H9 (cell line): ENCODE measurements at regions not wholly inside any gene's neighbourhood (a gene's known extent, or its start where the extent isn't known, plus 50 kb on each side); places are given as distances from the start of the nearest gene placed in this dataset.

Experiments used
- DNase-seq: peaks from one replicate; pipeline ENCODE4 v3.0.0-alpha.2; 2017
- H2AFZ ChIP-seq: one replicate; pipeline ENCODE4 v1.6.1; 2013; ENCODE audit warnings: mild to moderate bottlenecking, low read length, control low read depth, moderate library complexity
- H2AK5ac ChIP-seq: 2 replicates; pipeline ENCODE4 v1.6.1; 2013; ENCODE audit warnings: low read length, control low read depth, mixed read lengths; ENCODE audit not compliant: insufficient read length
- H2BK120ac ChIP-seq: one replicate; pipeline ENCODE4 v1.6.1; 2013; ENCODE audit warnings: low read depth, mild to moderate bottlenecking, low read length, control low read depth, inconsistent platforms; ENCODE audit not compliant: poor library complexity, severe bottlenecking
- H2BK12ac ChIP-seq: 2 replicates; pipeline ENCODE4 v1.6.1; 2013; ENCODE audit warnings: low read length, control low read depth, mixed read lengths, low read depth; ENCODE audit not compliant: insufficient read length
- H2BK15ac ChIP-seq: 2 replicates; pipeline ENCODE4 v1.6.1; 2013; ENCODE audit warnings: low read depth, low read length, control low read depth
- H2BK20ac ChIP-seq: one replicate; pipeline ENCODE4 v1.6.1; 2013; ENCODE audit warnings: low read depth, mild to moderate bottlenecking, low read length, control low read depth, inconsistent platforms; ENCODE audit not compliant: poor library complexity, severe bottlenecking
- H2BK5ac ChIP-seq: 2 replicates; pipeline ENCODE4 v1.6.1; 2013; ENCODE audit warnings: low read length, control low read depth, mixed read lengths; ENCODE audit not compliant: insufficient read length
- H3K14ac ChIP-seq: 2 replicates; pipeline ENCODE4 v1.6.1; 2013; ENCODE audit warnings: low read length, control low read depth; ENCODE audit not compliant: insufficient read depth
- H3K18ac ChIP-seq: 2 replicates; pipeline ENCODE4 v1.6.1; 2013; ENCODE audit warnings: low read depth, mild to moderate bottlenecking, mixed read lengths, low read length, control low read depth; ENCODE audit not compliant: insufficient read length
- H3K23ac ChIP-seq: 2 replicates; pipeline ENCODE4 v1.6.1; 2013; ENCODE audit warnings: low read length, control low read depth, mixed read lengths, low read depth; ENCODE audit not compliant: insufficient read length
- H3K23me2 ChIP-seq: 2 replicates; pipeline ENCODE4 v1.6.1; 2013; ENCODE audit warnings: low read depth, mild to moderate bottlenecking, mixed read lengths, low read length, control low read depth; ENCODE audit not compliant: insufficient read length, poor library complexity, severe bottlenecking
- H3K27ac ChIP-seq: 2 replicates; pipeline ENCODE4 v1.5.1; 2013; ENCODE audit warnings: low read length, control low read depth, mixed read lengths, low read depth; ENCODE audit not compliant: insufficient read length
- H3K27me3 ChIP-seq: 2 replicates; pipeline ENCODE4 v1.6.1; 2013; ENCODE audit warnings: low read length, control low read depth, inconsistent platforms; ENCODE audit not compliant: insufficient read depth
- H3K4ac ChIP-seq: 2 replicates; pipeline ENCODE4 v1.6.1; 2013; ENCODE audit warnings: low read depth, mild to moderate bottlenecking, control low read depth, inconsistent platforms, low read length, moderate library complexity
- H3K4me1 ChIP-seq: 2 replicates; pipeline ENCODE4 v1.6.1; 2013; ENCODE audit warnings: low read length, control low read depth, inconsistent platforms; ENCODE audit not compliant: insufficient read depth
- H3K4me2 ChIP-seq: 2 replicates; pipeline ENCODE4 v1.6.1; 2013; ENCODE audit warnings: low read length, control low read depth, mixed read lengths; ENCODE audit not compliant: insufficient read length, insufficient read depth
- H3K56ac ChIP-seq: 2 replicates; pipeline ENCODE4 v1.6.1; 2013; ENCODE audit warnings: low read depth, mild to moderate bottlenecking, mixed read lengths, low read length, control low read depth; ENCODE audit not compliant: insufficient read length
- H3K79me1 ChIP-seq: 2 replicates; pipeline ENCODE4 v1.6.1; 2013; ENCODE audit warnings: low read depth, mild to moderate bottlenecking, moderate library complexity, low read length, control low read depth, inconsistent platforms; ENCODE audit not compliant: insufficient read depth, poor library complexity, severe bottlenecking
- H3K79me2 ChIP-seq: 2 replicates; pipeline ENCODE4 v1.6.1; 2013; ENCODE audit warnings: low read length, control low read depth, inconsistent platforms; ENCODE audit not compliant: insufficient read depth
- H3K9ac ChIP-seq: 2 replicates; pipeline ENCODE4 v1.6.1; 2013; ENCODE audit warnings: low read length, control low read depth, mixed read lengths; ENCODE audit not compliant: insufficient read length; ENCODE audit errors: extremely low read depth
- H3K9me3 ChIP-seq: one replicate; pipeline ENCODE4 v1.6.1; 2013; ENCODE audit warnings: low read depth, low read length, inconsistent platforms; ENCODE audit not compliant: control insufficient read depth
- H3T11ph ChIP-seq: one replicate; pipeline ENCODE4 v1.6.1; 2013; ENCODE audit warnings: mild to moderate bottlenecking, low read length, control low read depth, inconsistent platforms
- H4K20me1 ChIP-seq: one replicate; pipeline ENCODE4 v1.6.1; 2013; ENCODE audit not compliant: control insufficient read depth, insufficient read length, insufficient read depth
- H4K5ac ChIP-seq: 2 replicates; pipeline ENCODE4 v1.6.1; 2013; ENCODE audit warnings: low read depth, mild to moderate bottlenecking, mixed read lengths, low read length, control low read depth; ENCODE audit not compliant: insufficient read length
- H4K8ac ChIP-seq: replicated peaks from 2 replicates; pipeline ENCODE4 v1.6.1; 2013; ENCODE audit warnings: low read length, control low read depth, mixed read lengths, low read depth; ENCODE audit not compliant: insufficient read length
- H4K91ac ChIP-seq: 2 replicates; pipeline ENCODE4 v1.6.1; 2013; ENCODE audit warnings: low read depth, mild to moderate bottlenecking, moderate library complexity, mixed read lengths, low read length, control low read depth; ENCODE audit not compliant: insufficient read length
- H3K27ac Mint-ChIP-seq, 3 experiments: 2 replicates in 2 of 3; 3 replicates in 1 of 3; pipeline ENCODE4 v1.8.0; 2020 to 2021; ENCODE audit warnings: mixed read lengths in 3 of 3, mild to moderate bottlenecking in 1 of 3, moderate library complexity in 1 of 3
- H3K27me3 Mint-ChIP-seq: 2 replicates; pipeline ENCODE4 v1.8.0; 2021; ENCODE audit warnings: low read depth, mild to moderate bottlenecking, moderate library complexity, mixed read lengths
- H3K36me3 Mint-ChIP-seq, 3 experiments: 2 replicates in 2 of 3; 3 replicates in 1 of 3; pipeline ENCODE4 v1.8.0; 2020 to 2021; ENCODE audit warnings: low read depth in 3 of 3, mixed read lengths in 3 of 3; ENCODE audit not compliant: insufficient read depth in 1 of 3
- H3K4me1 Mint-ChIP-seq, 2 experiments: 2 replicates each; pipeline ENCODE4 v1.8.0; 2020; ENCODE audit warnings: mixed read lengths in 2 of 2
- H3K4me3 Mint-ChIP-seq, 2 experiments: 2 replicates in 1 of 2; 3 replicates in 1 of 2; pipeline ENCODE4 v1.8.0; 2020 to 2021; ENCODE audit warnings: mild to moderate bottlenecking in 2 of 2, mixed read lengths in 2 of 2, moderate library complexity in 1 of 2
- H3K9me3 Mint-ChIP-seq, 2 experiments: 2 replicates in 1 of 2; 3 replicates in 1 of 2; pipeline ENCODE4 v1.8.0; 2020; ENCODE audit warnings: mild to moderate bottlenecking in 2 of 2, mixed read lengths in 2 of 2, moderate library complexity in 1 of 2
- CTCF ChIP-seq: fragments of 200-600 bp; sonication (generic); conservative IDR thresholded peaks from 3 replicates; pipeline ENCODE4 v1.8.0; 2021; ENCODE audit warnings: antibody characterized with exemption, mild to moderate bottlenecking
- WGBS: extraction: QIAGEN DNeasy Blood & Tissue Kit; methylation state at CpG from one replicate; pipeline ENCODE4 v1.1.7; 2013; ENCODE audit warnings: missing lambda C conversion rate, low lambda C conversion rate, mixed read lengths; ENCODE audit not compliant: insufficient read length; ENCODE audit errors: extremely low coverage; 5-methylcytosine and 5-hydroxymethylcytosine counted together

DNA sequence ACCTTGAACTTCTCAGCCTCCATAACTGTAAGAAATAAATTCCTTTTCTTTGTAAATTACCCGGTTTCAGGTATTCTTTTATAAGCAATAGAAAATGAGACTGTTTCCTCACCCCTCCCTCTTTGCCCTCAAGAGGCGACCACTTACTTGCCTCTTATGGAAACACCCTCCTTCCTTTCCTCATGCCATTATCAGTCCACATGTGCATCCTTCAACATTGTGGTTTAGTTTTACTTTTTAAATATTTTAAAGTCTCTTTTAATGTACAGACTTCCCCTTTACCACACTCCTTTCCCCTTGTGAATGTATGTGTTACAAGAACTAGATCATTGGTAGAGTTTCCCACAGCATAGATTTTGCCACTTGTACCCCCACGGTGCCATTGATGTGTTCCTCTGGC lies 202.4 kb upstream of the SIX2 start:
- Histone ChIP-seq H3K9ac (no peak overlapping the region), H3K9me3 (no peaks in the 10 kb centered on the region), H2BK5ac (no peak overlapping the region), H3K23me2 (no peaks in the 10 kb centered on the region), H3T11ph (no peak overlapping the region), H3K4ac (no peak overlapping the region), H4K20me1 (no peaks in the 10 kb centered on the region), H4K8ac (no peak overlapping the region), H3K14ac (no peak overlapping the region), H3K56ac (no peak overlapping the region), H3K27me3 (no peaks in the 10 kb centered on the region), H3K79me2 (no peaks in the 10 kb centered on the region), H2BK120ac (no peak overlapping the region), H3K79me1 (no peaks in the 10 kb centered on the region), H2BK12ac (no peak overlapping the region), H2AFZ (no peak overlapping the region), H3K23ac (no peak overlapping the region), H2BK20ac (no peak overlapping the region), H4K91ac (no peak overlapping the region), H2BK15ac (no peak overlapping the region), H3K4me1 (no peaks in the 10 kb centered on the region), H4K5ac (no peak overlapping the region), H3K27ac (no peak overlapping the region), H3K4me2 (no peak overlapping the region), H2AK5ac (no peak overlapping the region), H3K18ac (no peak overlapping the region)
- Mint-ChIP-seq H3K27ac (no peak overlapping the region), H3K9me3 (no peaks in the 10 kb centered on the region; a peak in 1 of 5 replicates), H3K4me3 (no peak overlapping the region), H3K4me1 (no peaks in the 10 kb centered on the region), H3K36me3 (no peaks in the 10 kb centered on the region), H3K27me3 (no peaks in the 10 kb centered on the region; the same call in 1 of the 2 replicates)
- no peak for DNase-seq
- no peak for TF ChIP-seq CTCF
- WGBS: no CpG with 5 or more reads among the region's 3 CpGs
